GM12892 (cell line): ENCODE measurements at regions not wholly inside any gene's neighbourhood (a gene's known extent, or its start where the extent isn't known, plus 50 kb on each side); places are given as distances from the start of the nearest gene placed in this dataset.

Experiments used
- POLR2A ChIP-seq: IDR thresholded peaks from 2 replicates; pipeline ENCODE4 v1.6.1; 2011; ENCODE audit warnings: low read depth, low read length, control low read depth
- POLR2AphosphoS5 ChIP-seq: IDR thresholded peaks from 2 replicates; pipeline ENCODE4 v1.6.1; 2011; ENCODE audit warnings: low read depth, low read length, control low read depth
- TAF1 ChIP-seq: IDR thresholded peaks from 2 replicates; pipeline ENCODE4 v1.6.1; 2011; ENCODE audit warnings: low read depth, mild to moderate bottlenecking, control low read depth, low read length, borderline replicate concordance

DNA sequence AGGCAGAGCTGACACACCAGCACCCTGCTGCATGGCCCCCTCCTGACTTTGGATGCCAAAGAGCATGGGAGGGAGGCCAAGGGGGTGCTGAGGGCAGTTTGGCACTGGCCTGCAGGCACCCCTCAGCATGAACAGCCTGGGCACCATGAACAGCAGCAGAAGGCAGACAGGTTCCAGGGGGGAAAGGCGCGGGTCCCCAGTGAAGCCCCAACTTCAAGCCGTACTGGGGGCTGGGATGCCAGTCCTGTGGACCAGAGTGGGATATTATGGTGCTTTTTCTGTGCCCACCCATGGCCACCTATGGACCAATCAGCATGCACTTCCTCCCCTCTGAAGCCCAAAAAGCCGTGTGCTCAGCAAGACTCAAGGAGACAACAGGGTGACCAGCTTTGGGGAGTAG, 389.9 kb downstream of the TEX13C start:
- TF ChIP-seq POLR2A (no peak), POLR2AphosphoS5 (no peak), TAF1 (no peak)
